ENCODE measurements at regions not wholly inside any gene's neighbourhood (a gene's known extent, or its start where the extent isn't known, plus 50 kb on each side); places are given as distances from the start of the nearest gene placed in this dataset.

DNA sequence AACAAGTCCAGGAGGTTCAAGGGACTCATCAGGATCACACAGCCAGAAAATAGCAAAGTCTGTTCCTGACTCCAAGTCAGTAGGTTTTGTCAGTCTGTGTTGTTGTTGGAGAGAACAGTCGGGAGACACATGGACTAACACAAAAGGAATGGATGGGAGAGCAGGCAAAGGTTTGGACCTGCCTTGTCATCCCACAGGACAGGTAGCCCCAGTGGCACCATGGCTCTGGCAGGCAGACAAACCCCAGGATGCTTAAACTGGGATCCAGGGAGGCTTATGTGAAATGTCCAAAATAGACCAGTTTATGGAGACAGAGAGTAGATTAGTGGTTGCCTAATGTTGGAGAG, 201.6 kb upstream of the NAV2 start:
- DNase-seq (ENCODE audit: low read depth) (no peak), FAIRE-seq (peak; percentile 82)
- no peak overlapping the region for H3K4me3 ChIP-seq (ENCODE audit: low read depth, low read length)
- H3K27me3 ChIP-seq (ENCODE audit: control insufficient read depth, insufficient read depth, low read length), result peaks cover 7% of the 10 kb centered on the region
- H3K36me3 ChIP-seq (ENCODE audit: control insufficient read depth, insufficient read depth, low read length), result no peaks in the 10 kb centered on the region
- TF ChIP-seq, protein P1, sequence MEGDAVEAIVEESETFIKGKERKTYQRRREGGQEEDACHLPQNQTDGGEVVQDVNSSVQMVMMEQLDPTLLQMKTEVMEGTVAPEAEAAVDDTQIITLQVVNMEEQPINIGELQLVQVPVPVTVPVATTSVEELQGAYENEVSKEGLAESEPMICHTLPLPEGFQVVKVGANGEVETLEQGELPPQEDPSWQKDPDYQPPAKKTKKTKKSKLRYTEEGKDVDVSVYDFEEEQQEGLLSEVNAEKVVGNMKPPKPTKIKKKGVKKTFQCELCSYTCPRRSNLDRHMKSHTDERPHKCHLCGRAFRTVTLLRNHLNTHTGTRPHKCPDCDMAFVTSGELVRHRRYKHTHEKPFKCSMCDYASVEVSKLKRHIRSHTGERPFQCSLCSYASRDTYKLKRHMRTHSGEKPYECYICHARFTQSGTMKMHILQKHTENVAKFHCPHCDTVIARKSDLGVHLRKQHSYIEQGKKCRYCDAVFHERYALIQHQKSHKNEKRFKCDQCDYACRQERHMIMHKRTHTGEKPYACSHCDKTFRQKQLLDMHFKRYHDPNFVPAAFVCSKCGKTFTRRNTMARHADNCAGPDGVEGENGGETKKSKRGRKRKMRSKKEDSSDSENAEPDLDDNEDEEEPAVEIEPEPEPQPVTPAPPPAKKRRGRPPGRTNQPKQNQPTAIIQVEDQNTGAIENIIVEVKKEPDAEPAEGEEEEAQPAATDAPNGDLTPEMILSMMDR (IDR thresholded peaks at IDR 0.05; ENCODE audit: insufficient read depth, low read length, severe bottlenecking), result no peak

GRCh38 chr11:19510468-19510867, 202.2 kb upstream of the NAV2 start:
- DNase-seq (ENCODE audit: low read depth) (no peak), FAIRE-seq (no peak)
- H3K27me3 ChIP-seq (ENCODE audit: control insufficient read depth, insufficient read depth, low read length), result peaks cover 7% of the 10 kb centered on the region
- no peak overlapping the region for H3K4me3 ChIP-seq (ENCODE audit: low read depth, low read length)
- H3K36me3 ChIP-seq (ENCODE audit: control insufficient read depth, insufficient read depth, low read length), result no peaks in the 10 kb centered on the region
- TF ChIP-seq, protein P1 (IDR thresholded peaks at IDR 0.05; ENCODE audit: insufficient read depth, low read length, severe bottlenecking), result no peak

- DNase-seq (ENCODE audit: low read depth) (no peak), FAIRE-seq (no peak)
- TF ChIP-seq, protein P1 (IDR thresholded peaks at IDR 0.05; ENCODE audit: insufficient read depth, low read length, severe bottlenecking), result no peak
- Histone ChIP-seq H3K4me3 (ENCODE audit: low read depth, low read length) (no peak overlapping the region), H3K27me3 (ENCODE audit: control insufficient read depth, insufficient read depth, low read length) (peaks cover 7% of the 10 kb centered on the region), H3K36me3 (ENCODE audit: control insufficient read depth, insufficient read depth, low read length) (no peaks in the 10 kb centered on the region)
Observed at GRCh38 chr11:19509215-19509614, 203.4 kb upstream of the NAV2 start.

DNA sequence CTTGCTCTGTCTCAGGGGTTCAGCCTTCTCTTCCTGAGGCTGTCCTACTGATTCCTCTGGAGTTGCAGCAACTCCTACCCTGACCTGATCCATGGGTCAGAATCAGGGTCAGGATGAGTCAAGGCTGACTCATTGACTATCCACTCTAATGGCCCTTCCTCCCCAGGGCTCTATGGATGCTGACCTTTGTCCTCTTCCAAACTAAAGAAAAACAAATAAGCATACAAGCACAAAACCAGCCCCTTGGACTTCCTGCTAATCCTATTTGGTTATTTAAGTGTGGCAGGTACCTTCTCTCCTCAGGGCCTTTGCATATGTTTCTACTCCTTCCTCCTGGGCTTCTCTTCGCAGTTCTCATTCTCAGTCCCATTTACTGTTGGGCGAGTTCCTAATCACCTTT, 204.5 kb upstream of the NAV2 start:
- Histone ChIP-seq H3K4me3 (ENCODE audit: low read depth, low read length) (no peak overlapping the region), H3K27me3 (ENCODE audit: control insufficient read depth, insufficient read depth, low read length) (peaks cover 6% of the 10 kb centered on the region), H3K36me3 (ENCODE audit: control insufficient read depth, insufficient read depth, low read length) (no peaks in the 10 kb centered on the region)
- DNase-seq (ENCODE audit: low read depth) (no peak), FAIRE-seq (no peak)
- TF ChIP-seq, protein P1 (IDR thresholded peaks at IDR 0.05; ENCODE audit: insufficient read depth, low read length, severe bottlenecking), result no peak

GRCh38 chr11:19506816-19507486, 205.7 kb upstream of the NAV2 start:
- Histone ChIP-seq H3K4me3 (ENCODE audit: low read depth, low read length) (no peak overlapping the region), H3K36me3 (ENCODE audit: control insufficient read depth, insufficient read depth, low read length) (no peaks in the 10 kb centered on the region), H3K27me3 (ENCODE audit: control insufficient read depth, insufficient read depth, low read length) (peaks cover 6% of the 10 kb centered on the region)
- FAIRE-seq (no peak), DNase-seq (ENCODE audit: low read depth) (no peak)
- TF ChIP-seq, protein P1 (IDR thresholded peaks at IDR 0.05; ENCODE audit: insufficient read depth, low read length, severe bottlenecking), result no peak

DNA sequence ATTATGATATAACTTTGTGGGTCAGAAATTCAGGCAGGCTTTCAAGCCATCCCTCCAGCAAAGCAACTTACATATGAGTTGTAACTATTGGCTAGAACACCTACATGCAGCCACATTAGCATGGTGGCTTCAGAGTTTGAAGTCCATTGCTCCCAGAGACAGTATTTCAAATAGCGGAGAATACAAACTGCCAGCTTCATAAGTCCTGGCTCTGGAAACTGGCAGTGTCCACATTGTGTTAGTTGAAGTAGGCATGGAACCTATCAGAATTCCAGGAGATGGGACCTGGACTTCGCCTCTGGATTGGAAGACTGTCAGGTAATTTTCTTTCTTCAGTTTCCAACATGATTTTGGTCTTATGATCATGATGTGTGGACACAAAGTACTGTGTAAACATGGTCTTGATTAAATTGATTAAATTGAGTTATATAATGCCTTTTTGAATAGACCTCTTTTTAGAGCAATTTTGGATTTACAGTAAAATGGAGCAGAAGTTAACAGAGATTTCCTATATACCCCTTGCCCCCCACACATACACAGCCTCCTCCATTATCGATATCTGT, 209.9 kb upstream of the NAV2 start:
- Histone ChIP-seq H3K36me3 (ENCODE audit: control insufficient read depth, insufficient read depth, low read length) (no peaks in the 10 kb centered on the region), H3K4me3 (ENCODE audit: low read depth, low read length) (no peak overlapping the region), H3K27me3 (ENCODE audit: control insufficient read depth, insufficient read depth, low read length) (no peaks in the 10 kb centered on the region)
- DNase-seq (ENCODE audit: low read depth) (no peak), FAIRE-seq (peak; percentile 43)
- TF ChIP-seq, protein P1 (IDR thresholded peaks at IDR 0.05; ENCODE audit: insufficient read depth, low read length, severe bottlenecking), result no peak
